ENCODE measurements at regions not wholly inside any gene's neighbourhood (a gene's known extent, or its start where the extent isn't known, plus 50 kb on each side); places are given as distances from the start of the nearest gene placed in this dataset.

- no peak for DNase-seq
Observed at GRCh38 chr22:22825213-22825593, 62.4 kb upstream of the IGLL5 start.

GRCh38 chr22:22827187-22827939 lies 60.3 kb upstream of the IGLL5 start:
- DNase-seq, result no peak

- DNase-seq, result no peak
Observed at GRCh38 chr22:22830193-22830592, 57.4 kb upstream of the IGLL5 start.

GRCh38 chr22:22830957-22831688 lies 56.5 kb upstream of the IGLL5 start:
- DNase-seq, result no peak

GRCh38 chr22:22833059-22833458 lies 54.6 kb upstream of the IGLL5 start:
- DNase-seq, result no peak

GRCh38 chr22:22833488-22833887 lies 54.1 kb upstream of the IGLL5 start:
- no peak for DNase-seq

- no peak for DNase-seq
Observed at GRCh38 chr22:22834204-22834603, 53.4 kb upstream of the IGLL5 start.

GRCh38 chr22:22834783-22835182 lies 52.8 kb upstream of the IGLL5 start:
- DNase-seq, result no peak

GRCh38 chr22:22835242-22835641 lies 52.4 kb upstream of the IGLL5 start:
- no peak for DNase-seq

- DNase-seq, result no peak
Observed at GRCh38 chr22:22835771-22836291, 51.8 kb upstream of the IGLL5 start.

- DNase-seq, result no peak
Observed at GRCh38 chr22:22836635-22837034, 51.0 kb upstream of the IGLL5 start.

All from GDM1 (cell line).